PC-3 (cell line): ENCODE measurements at regions not wholly inside any gene's neighbourhood (a gene's known extent, or its start where the extent isn't known, plus 50 kb on each side); places are given as distances from the start of the nearest gene placed in this dataset.

Source experiments
- ATAC-seq: fragments of 200-7000 bp; cut with Tn5 transposase; 2 replicates; pipeline ENCODE4 v1.9.1; 2020; ENCODE audit warnings: mild to moderate bottlenecking, moderate library complexity
- BruUV-seq: library from RNA; stranded (reverse); fragments of 400-500 nt; replicated peaks from 2 replicates; lab custom pipeline; 2021; lab: Mats Ljungman, UMichigan
- CTCF ChIA-PET: fragments of 300-600 bp; sonication (Branson Sonifier 250); formaldehyde crosslinking; loops from one replicate; lab custom pipeline; 2022; ENCODE audit warnings: antibody characterized with exemption; lab: Charles Lee
- POLR2A ChIA-PET: fragments of 300-600 bp; sonication (Branson Sonifier 250); formaldehyde crosslinking; loops from one replicate; lab custom pipeline; 2022; ENCODE audit warnings: antibody characterized with exemption; ENCODE audit not compliant: unreplicated experiment; lab: Charles Lee
- DNase-seq: peaks from one replicate; pipeline ENCODE4 v3.0.0-alpha.2; 2015
- H2AFZ ChIP-seq: fragments of 300-600 bp; sonication (generic); 2 replicates; pipeline ENCODE4 v1.6.0; 2016; ENCODE audit warnings: antibody characterized with exemption, low read length
- H3F3A ChIP-seq: fragments of 300-600 bp; sonication (generic); one replicate; pipeline ENCODE4 v1.6.0; 2017; ENCODE audit warnings: antibody characterized with exemption, low read length, control low read depth, mild to moderate bottlenecking; ENCODE audit not compliant: unreplicated experiment
- H3K27ac ChIP-seq: fragments of 300-600 bp; sonication (generic); 2 replicates; pipeline ENCODE4 v1.5.1; 2016; ENCODE audit warnings: mild to moderate bottlenecking, low read length
- H3K27me3 ChIP-seq: fragments of 300-600 bp; sonication (generic); 2 replicates; pipeline ENCODE4 v1.6.1; 2016; ENCODE audit warnings: low read length, mixed read lengths
- H3K36me3 ChIP-seq: fragments of 300-600 bp; sonication (generic); 2 replicates; pipeline ENCODE4 v1.6.1; 2016; ENCODE audit warnings: low read depth, mixed run types, low read length, mixed read lengths
- H3K4me1 ChIP-seq: fragments of 300-600 bp; sonication (generic); 2 replicates; pipeline ENCODE4 v1.5.1; 2016; ENCODE audit warnings: low read length; ENCODE audit not compliant: insufficient read depth
- H3K4me2 ChIP-seq: fragments of 300-600 bp; sonication (generic); 2 replicates; pipeline ENCODE4 v1.6.0; 2016; ENCODE audit warnings: low read length
- H3K4me3 ChIP-seq: fragments of 300-600 bp; sonication (generic); 2 replicates; pipeline ENCODE4 v1.5.1; 2016; ENCODE audit warnings: mild to moderate bottlenecking, low read length, mixed read lengths
- H3K79me2 ChIP-seq: fragments of 300-600 bp; sonication (generic); 2 replicates; pipeline ENCODE4 v1.6.1; 2017; ENCODE audit warnings: low read length, mixed read lengths
- H3K9ac ChIP-seq: fragments of 300-600 bp; sonication (generic); 2 replicates; pipeline ENCODE4 v1.6.0; 2016; ENCODE audit warnings: mild to moderate bottlenecking, low read length
- H3K9me2 ChIP-seq: fragments of 300-600 bp; sonication (generic); replicated peaks from 2 replicates; pipeline ENCODE4 v1.6.1; 2016; ENCODE audit warnings: mixed run types, low read length, mixed read lengths
- H3K9me3 ChIP-seq: fragments of 300-600 bp; sonication (generic); 2 replicates; pipeline ENCODE4 v1.6.1; 2016; ENCODE audit warnings: low read length, mixed read lengths
- H4K20me1 ChIP-seq: fragments of 300-600 bp; sonication (generic); 2 replicates; pipeline ENCODE4 v1.6.1; 2016; ENCODE audit warnings: low read length, mixed read lengths
- EZH2 ChIP-seq: fragments of 300-600 bp; sonication (generic); IDR thresholded peaks from one replicate; pipeline ENCODE4 v1.6.1; 2017; ENCODE audit warnings: antibody characterized with exemption, mild to moderate bottlenecking, low read length; ENCODE audit not compliant: unreplicated experiment
- EZH2phosphoT487 ChIP-seq: fragments of 300-600 bp; sonication (generic); IDR thresholded peaks from 2 replicates; pipeline ENCODE4 v1.6.1; 2018; ENCODE audit warnings: mild to moderate bottlenecking, antibody characterized with exemption, low read length, borderline replicate concordance
- intact Hi-C: fragments of 100-400 bp; cut with micrococcal nuclease; formaldehyde crosslinking; loops from 2 replicates; pipeline ENCODE4 v1.9.0; 2023
- TF ChIP-seq, protein P1 (sequence below): fragments of 300-600 bp; sonication (generic); conservative IDR thresholded peaks from 2 replicates; pipeline ENCODE4 v1.5.1; 2017; ENCODE audit warnings: antibody characterized with exemption, low read depth, mild to moderate bottlenecking, low read length

GRCh38 chr16:54424043-54424451, 137.5 kb upstream of the IRX3 start:
- Histone ChIP-seq H3K27me3 (no peaks in the 10 kb centered on the region), H3K4me1 (no peaks in the 10 kb centered on the region), H3K27ac (no peak overlapping the region), H2AFZ (no peak overlapping the region), H3F3A (no peaks in the 10 kb centered on the region), H4K20me1 (no peaks in the 10 kb centered on the region), H3K9me3 (no peaks in the 10 kb centered on the region), H3K4me3 (no peak overlapping the region), H3K9me2 (no peaks in the 10 kb centered on the region), H3K36me3 (no peaks in the 10 kb centered on the region), H3K4me2 (no peak overlapping the region), H3K9ac (no peak overlapping the region), H3K79me2 (no peaks in the 10 kb centered on the region)
- ATAC-seq, result no peak
- no TSS peak for BruUV-seq
- no peak for TF ChIP-seq EZH2
- TF ChIP-seq, protein P1, sequence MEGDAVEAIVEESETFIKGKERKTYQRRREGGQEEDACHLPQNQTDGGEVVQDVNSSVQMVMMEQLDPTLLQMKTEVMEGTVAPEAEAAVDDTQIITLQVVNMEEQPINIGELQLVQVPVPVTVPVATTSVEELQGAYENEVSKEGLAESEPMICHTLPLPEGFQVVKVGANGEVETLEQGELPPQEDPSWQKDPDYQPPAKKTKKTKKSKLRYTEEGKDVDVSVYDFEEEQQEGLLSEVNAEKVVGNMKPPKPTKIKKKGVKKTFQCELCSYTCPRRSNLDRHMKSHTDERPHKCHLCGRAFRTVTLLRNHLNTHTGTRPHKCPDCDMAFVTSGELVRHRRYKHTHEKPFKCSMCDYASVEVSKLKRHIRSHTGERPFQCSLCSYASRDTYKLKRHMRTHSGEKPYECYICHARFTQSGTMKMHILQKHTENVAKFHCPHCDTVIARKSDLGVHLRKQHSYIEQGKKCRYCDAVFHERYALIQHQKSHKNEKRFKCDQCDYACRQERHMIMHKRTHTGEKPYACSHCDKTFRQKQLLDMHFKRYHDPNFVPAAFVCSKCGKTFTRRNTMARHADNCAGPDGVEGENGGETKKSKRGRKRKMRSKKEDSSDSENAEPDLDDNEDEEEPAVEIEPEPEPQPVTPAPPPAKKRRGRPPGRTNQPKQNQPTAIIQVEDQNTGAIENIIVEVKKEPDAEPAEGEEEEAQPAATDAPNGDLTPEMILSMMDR, result no peak
- no peak for TF ChIP-seq EZH2phosphoT487
- intact Hi-C loops, result no loop called here
- POLR2A ChIA-PET, result no interaction called here
- no peak for DNase-seq
- CTCF ChIA-PET, result no interaction called here

GRCh38 chr16:54422569-54422978, 136.0 kb upstream of the IRX3 start:
- no peaks in the 10 kb centered on the region for H3K9me3 ChIP-seq
- BruUV-seq, result no TSS peak
- TF ChIP-seq EZH2phosphoT487 (no peak), EZH2 (no peak)
- TF ChIP-seq, protein P1, result no peak
- no peaks in the 10 kb centered on the region for H3K27me3 ChIP-seq
- H3K27ac ChIP-seq, result no peak overlapping the region
- no peaks in the 10 kb centered on the region for H3K36me3 ChIP-seq
- H3F3A ChIP-seq, result no peaks in the 10 kb centered on the region
- CTCF ChIA-PET, result no interaction called here
- no peaks in the 10 kb centered on the region for H3K9me2 ChIP-seq
- H3K9ac ChIP-seq, result no peak overlapping the region
- ATAC-seq (no peak), DNase-seq (no peak)
- H3K4me1 ChIP-seq, result no peaks in the 10 kb centered on the region
- H3K4me3 ChIP-seq, result no peak overlapping the region
- H3K79me2 ChIP-seq, result no peaks in the 10 kb centered on the region
- POLR2A ChIA-PET, result no interaction called here
- intact Hi-C loops, result no loop called here
- no peaks in the 10 kb centered on the region for H4K20me1 ChIP-seq
- H3K4me2 ChIP-seq, result no peak overlapping the region
- no peak overlapping the region for H2AFZ ChIP-seq

GRCh38 chr16:54422159-54422558, 135.6 kb upstream of the IRX3 start:
- Histone ChIP-seq H3F3A (no peaks in the 10 kb centered on the region), H3K4me1 (no peaks in the 10 kb centered on the region), H3K27me3 (no peaks in the 10 kb centered on the region), H3K27ac (no peak overlapping the region), H3K9me2 (no peaks in the 10 kb centered on the region), H2AFZ (no peak overlapping the region), H3K36me3 (no peaks in the 10 kb centered on the region), H3K4me3 (no peak overlapping the region), H3K9me3 (no peaks in the 10 kb centered on the region), H4K20me1 (no peaks in the 10 kb centered on the region), H3K4me2 (no peak overlapping the region), H3K79me2 (no peaks in the 10 kb centered on the region), H3K9ac (no peak overlapping the region)
- POLR2A ChIA-PET, result no interaction called here
- ATAC-seq, result no peak
- intact Hi-C loops, result no loop called here
- no peak for DNase-seq
- BruUV-seq, result no TSS peak
- CTCF ChIA-PET, result no interaction called here
- TF ChIP-seq EZH2 (no peak), EZH2phosphoT487 (no peak)
- TF ChIP-seq, protein P1, result no peak
